HL-60 (cell line): ENCODE measurements at regions not wholly inside any gene's neighbourhood (a gene's known extent, or its start where the extent isn't known, plus 50 kb on each side); places are given as distances from the start of the nearest gene placed in this dataset.

Experiments
- DNase-seq, 2 experiments: peaks; one replicate each; pipeline ENCODE4 v3.0.0-alpha.2; 2010 to 2020; ENCODE audit warnings: low read depth in 1 of 2, low spot score in 1 of 2
- H3K27ac ChIP-seq: fragments of 250-450 bp; sonication (Bioruptor Pico); replicated peaks from 2 replicates; pipeline ENCODE4 v1.5.1; 2020; ENCODE audit warnings: mild to moderate bottlenecking, moderate library complexity
- H3K27me3 ChIP-seq: fragments of 250-450 bp; sonication (Bioruptor Pico); 2 replicates; pipeline ENCODE4 v1.5.1; 2021; ENCODE audit warnings: mild to moderate bottlenecking, moderate library complexity; ENCODE audit not compliant: insufficient read depth, poor library complexity, severe bottlenecking
- H3K4me3 ChIP-seq: replicated peaks from 2 replicates; pipeline ENCODE4 v1.5.1; 2011; ENCODE audit warnings: mild to moderate bottlenecking, control low read depth, low read length; ENCODE audit not compliant: insufficient read depth
- CTCF ChIP-seq: IDR thresholded peaks from one replicate; pipeline ENCODE4 v1.5.1; 2011; ENCODE audit warnings: low read length, control low read depth, inconsistent platforms; ENCODE audit not compliant: insufficient read depth
- GABPA ChIP-seq: IDR thresholded peaks from 2 replicates; pipeline ENCODE4 v1.6.1; 2012; ENCODE audit warnings: low read depth
- POLR2AphosphoS5 ChIP-seq: IDR thresholded peaks from 2 replicates; pipeline ENCODE4 v1.6.1; 2012; ENCODE audit warnings: low read depth
- REST ChIP-seq: IDR thresholded peaks from 2 replicates; pipeline ENCODE4 v1.6.1; 2012; ENCODE audit warnings: low read depth; ENCODE audit not compliant: insufficient replicate concordance
- SPI1 ChIP-seq: IDR thresholded peaks from 2 replicates; pipeline ENCODE4 v1.6.1; 2012; ENCODE audit warnings: low read depth, mild to moderate bottlenecking, borderline replicate concordance

GRCh38 chr4:83929550-83929949 lies 393.6 kb downstream of the GPAT3 start:
- Histone ChIP-seq H3K4me3 (no peak overlapping the region), H3K27me3 (peaks cover 3% of the 10 kb centered on the region), H3K27ac (no peak overlapping the region)
- DNase-seq = no peak
- TF ChIP-seq REST (no peak), GABPA (no peak), SPI1 (no peak), CTCF (no peak), POLR2AphosphoS5 (no peak)

GRCh38 chr4:83926950-83927349 lies 391.0 kb downstream of the GPAT3 start:
- H3K27ac ChIP-seq = no peak overlapping the region
- no peak overlapping the region for H3K4me3 ChIP-seq
- H3K27me3 ChIP-seq = peaks cover 3% of the 10 kb centered on the region
- no peak for TF ChIP-seq GABPA
- TF ChIP-seq CTCF = no peak
- TF ChIP-seq POLR2AphosphoS5 = no peak
- no peak for TF ChIP-seq SPI1
- TF ChIP-seq REST = no peak
- no peak for DNase-seq

- TF ChIP-seq REST (no peak), GABPA (no peak), SPI1 (no peak), POLR2AphosphoS5 (no peak)
- no peak for DNase-seq
- H3K27ac ChIP-seq = no peak overlapping the region
- no peak overlapping the region for H3K4me3 ChIP-seq
- no peaks in the 10 kb centered on the region for H3K27me3 ChIP-seq
Observed at GRCh38 chr4:83923341-83923740, 387.4 kb downstream of the GPAT3 start.
